ENCODE measurements at regions not wholly inside any gene's neighbourhood (a gene's known extent, or its start where the extent isn't known, plus 50 kb on each side); places are given as distances from the start of the nearest gene placed in this dataset.

DNA sequence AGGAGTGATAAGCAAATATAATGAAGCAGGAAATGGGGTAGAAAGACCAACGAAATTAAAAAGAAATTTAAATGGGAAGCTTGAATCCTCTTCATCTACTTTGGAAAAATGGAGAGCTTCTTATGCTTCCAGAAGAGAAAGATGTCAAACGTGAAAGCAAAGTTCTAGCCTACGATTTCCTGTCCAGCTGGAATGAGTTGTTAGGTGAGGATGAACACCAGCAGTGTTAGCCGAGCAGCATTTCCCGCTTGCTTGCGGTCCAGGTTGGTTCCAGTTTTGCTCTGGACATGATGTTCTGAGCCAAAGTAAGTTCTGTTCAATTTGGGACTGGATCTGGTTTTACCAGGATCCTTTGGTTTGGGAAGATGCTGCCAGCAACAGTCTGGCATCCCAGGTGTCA lies 78.9 kb downstream of the DACT1 start:
- no TSS peak for BruUV-seq (replicated peaks)
- Histone ChIP-seq H4K20me1 (ENCODE audit: insufficient read depth, low read length) (no peaks in the 10 kb centered on the region), H3K79me2 (ENCODE audit: insufficient read depth, low read depth, low read length) (no peaks in the 10 kb centered on the region)

DNA sequence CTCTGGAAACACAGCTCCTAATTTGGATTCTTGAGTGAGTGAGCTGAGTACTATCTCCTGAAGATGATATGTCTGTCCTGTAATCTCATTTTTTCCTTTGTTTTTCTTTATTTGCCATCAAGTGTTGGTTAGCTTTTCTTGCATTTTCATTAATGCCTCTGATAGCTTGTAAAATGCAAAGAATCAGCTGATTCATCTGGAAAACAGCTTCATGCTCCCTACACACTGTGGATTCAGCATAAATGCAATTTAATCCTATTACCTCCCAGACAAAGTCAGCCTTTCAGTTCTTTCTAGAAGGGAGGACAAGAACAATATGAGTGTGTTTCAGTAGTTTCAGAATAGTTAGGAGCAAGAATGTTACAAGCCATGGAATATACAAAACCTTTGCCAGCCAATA lies 79.4 kb downstream of the DACT1 start:
- Histone ChIP-seq H3K4me3 (ENCODE audit: low read depth, low read length, poor library complexity, severe bottlenecking) (no peak overlapping the region), H3K4me1 (ENCODE audit: insufficient read depth, low read length, poor library complexity, severe bottlenecking) (no peaks in the 10 kb centered on the region), H3K9me2 (ENCODE audit: insufficient read depth, low read length) (no peaks in the 10 kb centered on the region), H3K79me2 (ENCODE audit: insufficient read depth, low read depth, low read length) (no peaks in the 10 kb centered on the region), H3K36me3 (ENCODE audit: insufficient read depth, low read length) (no peaks in the 10 kb centered on the region), H3K27ac (ENCODE audit: low read depth, low read length, poor library complexity, severe bottlenecking) (no peak overlapping the region), H2AFZ (ENCODE audit: low read length) (no peak overlapping the region), H3K9me3 (ENCODE audit: low read length) (no peaks in the 10 kb centered on the region), H3K4me2 (ENCODE audit: low read length) (no peak overlapping the region), H4K20me1 (ENCODE audit: insufficient read depth, low read length) (no peaks in the 10 kb centered on the region)
- no peak for TF ChIP-seq EZH2phosphoT487 (IDR thresholded peaks at IDR 0.05; ENCODE audit: borderline replicate concordance, low read depth, low read length)
- TF ChIP-seq, protein P1, sequence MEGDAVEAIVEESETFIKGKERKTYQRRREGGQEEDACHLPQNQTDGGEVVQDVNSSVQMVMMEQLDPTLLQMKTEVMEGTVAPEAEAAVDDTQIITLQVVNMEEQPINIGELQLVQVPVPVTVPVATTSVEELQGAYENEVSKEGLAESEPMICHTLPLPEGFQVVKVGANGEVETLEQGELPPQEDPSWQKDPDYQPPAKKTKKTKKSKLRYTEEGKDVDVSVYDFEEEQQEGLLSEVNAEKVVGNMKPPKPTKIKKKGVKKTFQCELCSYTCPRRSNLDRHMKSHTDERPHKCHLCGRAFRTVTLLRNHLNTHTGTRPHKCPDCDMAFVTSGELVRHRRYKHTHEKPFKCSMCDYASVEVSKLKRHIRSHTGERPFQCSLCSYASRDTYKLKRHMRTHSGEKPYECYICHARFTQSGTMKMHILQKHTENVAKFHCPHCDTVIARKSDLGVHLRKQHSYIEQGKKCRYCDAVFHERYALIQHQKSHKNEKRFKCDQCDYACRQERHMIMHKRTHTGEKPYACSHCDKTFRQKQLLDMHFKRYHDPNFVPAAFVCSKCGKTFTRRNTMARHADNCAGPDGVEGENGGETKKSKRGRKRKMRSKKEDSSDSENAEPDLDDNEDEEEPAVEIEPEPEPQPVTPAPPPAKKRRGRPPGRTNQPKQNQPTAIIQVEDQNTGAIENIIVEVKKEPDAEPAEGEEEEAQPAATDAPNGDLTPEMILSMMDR (conservative IDR thresholded peaks at IDR 0.05; ENCODE audit: low read length) = no peak
- BruUV-seq (replicated peaks) = no TSS peak
- intact Hi-C loops (cut with micrococcal nuclease; ENCODE audit: unreplicated experiment) = no loop called here
- no peak for DNase-seq (ENCODE audit: low spot score)
- POLR2A ChIA-PET = interaction anchor here (0.9 kb wide), 1 partner anchor 9 kb away, joined by 3 read pairs; no protein-coding TSS in a partner anchor
- CTCF ChIA-PET (ENCODE audit: unreplicated experiment) = no interaction called here

More for the DNA sequence above, 78.9 kb downstream of the DACT1 start:
- TF ChIP-seq, protein P1 (conservative IDR thresholded peaks at IDR 0.05; ENCODE audit: low read length) = no peak
- no peaks in the 10 kb centered on the region for H3K9me3 ChIP-seq (ENCODE audit: low read length)
- H3K4me1 ChIP-seq (ENCODE audit: insufficient read depth, low read length, poor library complexity, severe bottlenecking) = no peaks in the 10 kb centered on the region
- no peak overlapping the region for H3K4me3 ChIP-seq (ENCODE audit: low read depth, low read length, poor library complexity, severe bottlenecking)
- ChIA-PET POLR2A (no interaction called here), CTCF (ENCODE audit: unreplicated experiment) (no interaction called here)
- H3K27ac ChIP-seq (ENCODE audit: low read depth, low read length, poor library complexity, severe bottlenecking) = no peak overlapping the region
- intact Hi-C loops (cut with micrococcal nuclease; ENCODE audit: unreplicated experiment) = no loop called here
- no peak for DNase-seq (ENCODE audit: low spot score)
- no peak overlapping the region for H2AFZ ChIP-seq (ENCODE audit: low read length)
- no peak overlapping the region for H3K4me2 ChIP-seq (ENCODE audit: low read length)
- H3K36me3 ChIP-seq (ENCODE audit: insufficient read depth, low read length) = no peaks in the 10 kb centered on the region
- H3K9me2 ChIP-seq (ENCODE audit: insufficient read depth, low read length) = no peaks in the 10 kb centered on the region

DNA sequence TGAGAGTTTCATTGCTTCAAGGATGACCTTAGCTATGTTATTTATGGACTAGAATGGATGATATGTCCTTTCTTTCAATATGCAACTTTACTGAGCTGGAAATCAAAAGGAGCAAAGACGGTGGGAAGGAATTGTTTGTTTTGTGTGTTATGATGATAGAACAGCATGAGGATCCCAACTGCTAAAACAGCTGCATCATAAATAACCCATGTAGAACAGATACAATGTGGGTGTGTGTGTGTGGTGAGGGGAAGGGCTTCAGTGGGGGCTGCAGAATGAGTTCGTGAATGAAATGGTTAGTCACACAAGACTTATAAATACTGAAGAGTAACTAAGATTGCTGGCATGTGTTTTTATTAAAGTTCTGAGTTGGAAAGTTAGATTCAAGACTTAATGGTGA lies 80.1 kb downstream of the DACT1 start:
- Histone ChIP-seq H3K4me3 (ENCODE audit: low read depth, low read length, poor library complexity, severe bottlenecking) (no peak overlapping the region), H3K36me3 (ENCODE audit: insufficient read depth, low read length) (no peaks in the 10 kb centered on the region), H3K79me2 (ENCODE audit: insufficient read depth, low read depth, low read length) (no peaks in the 10 kb centered on the region), H4K20me1 (ENCODE audit: insufficient read depth, low read length) (no peaks in the 10 kb centered on the region), H3K9me2 (ENCODE audit: insufficient read depth, low read length) (no peaks in the 10 kb centered on the region), H2AFZ (ENCODE audit: low read length) (no peak overlapping the region), H3K27ac (ENCODE audit: low read depth, low read length, poor library complexity, severe bottlenecking) (no peak overlapping the region), H3K4me1 (ENCODE audit: insufficient read depth, low read length, poor library complexity, severe bottlenecking) (no peaks in the 10 kb centered on the region), H3K4me2 (ENCODE audit: low read length) (no peak overlapping the region), H3K9me3 (ENCODE audit: low read length) (no peaks in the 10 kb centered on the region)
- intact Hi-C loops (cut with micrococcal nuclease; ENCODE audit: unreplicated experiment) = no loop called here
- POLR2A ChIA-PET = interaction anchor here (0.9 kb wide), 1 partner anchor 10 kb away, joined by 3 read pairs; no protein-coding TSS in a partner anchor
- TF ChIP-seq EZH2phosphoT487 (IDR thresholded peaks at IDR 0.05; ENCODE audit: borderline replicate concordance, low read depth, low read length) = no peak
- TF ChIP-seq, protein P1 (conservative IDR thresholded peaks at IDR 0.05; ENCODE audit: low read length) = no peak
- CTCF ChIA-PET (ENCODE audit: unreplicated experiment) = no interaction called here
- no peak for DNase-seq (ENCODE audit: low spot score)
- BruUV-seq (replicated peaks) = no TSS peak

Data from OCI-LY7 (cell line).